Loucy (cell line): ENCODE measurements at regions not wholly inside any gene's neighbourhood (a gene's known extent, or its start where the extent isn't known, plus 50 kb on each side); places are given as distances from the start of the nearest gene placed in this dataset.

ENCODE experiments used
- CTCF ChIP-seq: fragments of 200-600 bp; sonication (generic); conservative IDR thresholded peaks from 2 replicates; pipeline ENCODE4 v1.5.1; 2014; ENCODE audit warnings: mild to moderate bottlenecking, antibody characterized with exemption, low read length
- EZH2phosphoT487 ChIP-seq: fragments of 200-600 bp; IDR thresholded peaks from 2 replicates; pipeline ENCODE4 v1.6.1; 2018; ENCODE audit warnings: antibody characterized with exemption, mild to moderate bottlenecking, moderate library complexity, borderline replicate concordance

GRCh38 chr11:33412241-33412640 lies 155.1 kb downstream of the HIPK3 start:
- no peak for TF ChIP-seq CTCF
- TF ChIP-seq EZH2phosphoT487 = no peak
